ENCODE measurements at regions not wholly inside any gene's neighbourhood (a gene's known extent, or its start where the extent isn't known, plus 50 kb on each side); places are given as distances from the start of the nearest gene placed in this dataset.

DNA sequence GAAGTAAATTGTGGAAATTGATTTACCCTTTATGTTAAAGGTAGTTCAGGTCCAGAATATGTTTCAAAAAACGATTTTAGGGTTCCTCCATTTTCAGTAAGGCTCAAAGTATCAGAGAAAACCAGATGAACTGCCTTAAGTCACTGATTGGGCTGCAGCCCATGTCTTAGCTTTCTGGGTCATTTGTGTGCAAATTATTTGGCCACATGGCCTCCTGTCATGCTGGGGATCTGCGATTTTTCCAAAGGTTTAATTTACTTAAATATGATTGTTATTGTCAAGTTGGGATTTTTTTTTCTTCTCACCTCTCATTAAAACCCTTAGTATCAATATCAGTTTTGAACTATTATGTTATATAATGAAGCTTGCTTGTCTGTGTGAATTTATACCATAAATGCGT is 135.9 kb upstream of the DPYD start:
- Mint-ChIP-seq H3K4me1 (ENCODE audit: low read depth) (peaks cover 19% of the 10 kb centered on the region), H3K27me3 (peaks cover 36% of the 10 kb centered on the region), H3K36me3 (ENCODE audit: low read depth) (peaks cover 6% of the 10 kb centered on the region), H3K4me3 (no peak overlapping the region), H3K9me3 (no peaks in the 10 kb centered on the region), H3K27ac (no peak overlapping the region)
- intact Hi-C loops (cut with micrococcal nuclease): loop anchor here (10.0 kb wide), 2 partner anchors 232 to 512 kb away; no protein-coding TSS in a partner anchor

GRCh38 chr1:98055457-98055856 is 134.6 kb upstream of the DPYD start:
- H3K4me3 Mint-ChIP-seq: no peak overlapping the region
- no peaks in the 10 kb centered on the region for H3K9me3 Mint-ChIP-seq
- peaks cover 42% of the 10 kb centered on the region for H3K27me3 Mint-ChIP-seq
- no peak overlapping the region for H3K27ac Mint-ChIP-seq
- intact Hi-C loops (cut with micrococcal nuclease): loop anchor here (2.0 to 10.0 kb wide), 3 partner anchors 231 to 511 kb away; no protein-coding TSS in a partner anchor
- peaks cover 6% of the 10 kb centered on the region for H3K36me3 Mint-ChIP-seq (ENCODE audit: low read depth)
- peaks cover 19% of the 10 kb centered on the region for H3K4me1 Mint-ChIP-seq (ENCODE audit: low read depth)

DNA sequence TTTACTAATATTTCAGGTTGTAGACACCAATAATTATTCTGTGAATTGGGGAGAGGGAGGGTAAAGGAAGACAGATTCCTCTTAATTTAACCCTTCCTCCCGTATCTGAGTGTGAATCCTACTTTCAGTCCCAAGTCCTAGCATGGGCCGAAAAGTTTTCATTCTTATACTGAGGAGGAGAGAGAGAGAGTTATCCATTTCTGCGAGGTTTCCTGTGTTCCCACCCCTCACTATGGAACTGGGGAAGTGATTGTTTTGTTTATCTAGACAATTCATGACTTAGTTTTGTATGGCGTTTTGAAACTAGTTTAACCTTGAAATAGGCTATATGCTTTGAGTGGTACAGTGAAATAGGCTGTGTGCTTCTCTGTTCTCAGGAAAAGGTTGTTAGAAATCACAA is 134.0 kb upstream of the DPYD start:
- intact Hi-C loops (cut with micrococcal nuclease): loop anchor here (2.0 to 10.0 kb wide), 7 partner anchors 132 to 917 kb away; partner anchors contain the start of gene DPYD
- H3K4me1 Mint-ChIP-seq (ENCODE audit: low read depth): peaks cover 19% of the 10 kb centered on the region
- H3K27me3 Mint-ChIP-seq: peaks cover 48% of the 10 kb centered on the region
- H3K9me3 Mint-ChIP-seq: no peaks in the 10 kb centered on the region
- H3K4me3 Mint-ChIP-seq: no peak overlapping the region
- peaks cover 6% of the 10 kb centered on the region for H3K36me3 Mint-ChIP-seq (ENCODE audit: low read depth)
- H3K27ac Mint-ChIP-seq: no peak overlapping the region

DNA sequence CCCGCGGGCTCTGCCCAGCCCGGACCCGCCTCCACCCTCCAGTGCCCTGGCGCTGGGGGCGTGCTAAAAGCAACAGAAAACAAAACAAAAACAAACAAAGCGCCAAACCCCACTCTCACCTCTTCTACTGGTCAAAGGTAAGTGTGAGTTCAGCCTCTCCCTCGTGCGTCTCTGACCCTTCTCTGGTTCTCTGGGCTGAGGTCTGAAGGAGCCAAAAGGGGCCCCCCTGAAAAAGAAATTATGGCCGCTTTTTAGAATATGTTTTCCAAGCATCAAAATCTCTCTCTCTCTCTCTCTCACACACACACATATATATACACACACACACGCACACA is 133.5 kb upstream of the DPYD start:
- Mint-ChIP-seq H3K36me3 (ENCODE audit: low read depth) (peaks cover 6% of the 10 kb centered on the region), H3K4me3 (no peak overlapping the region), H3K27ac (no peak overlapping the region), H3K9me3 (no peaks in the 10 kb centered on the region), H3K27me3 (peaks cover 53% of the 10 kb centered on the region), H3K4me1 (ENCODE audit: low read depth) (peaks cover 22% of the 10 kb centered on the region)
- intact Hi-C loops (cut with micrococcal nuclease): loop anchor here (2.0 to 10.0 kb wide), 7 partner anchors 132 to 917 kb away; partner anchors contain the start of gene DPYD

GRCh38 chr1:98053471-98054366 is 132.9 kb upstream of the DPYD start:
- H3K9me3 Mint-ChIP-seq: no peaks in the 10 kb centered on the region
- peak overlapping the region; percentile 50 for H3K27ac Mint-ChIP-seq
- H3K27me3 Mint-ChIP-seq: peaks cover 59% of the 10 kb centered on the region
- H3K4me3 Mint-ChIP-seq: peak overlapping the region; percentile 87
- peaks cover 28% of the 10 kb centered on the region for H3K4me1 Mint-ChIP-seq (ENCODE audit: low read depth)
- peaks cover 6% of the 10 kb centered on the region for H3K36me3 Mint-ChIP-seq (ENCODE audit: low read depth)
- intact Hi-C loops (cut with micrococcal nuclease): loop anchor here (1.0 to 10.0 kb wide), 8 partner anchors 131 to 1087 kb away; partner anchors contain the start of gene DPYD

GRCh38 chr1:98051065-98051675 is 130.3 kb upstream of the DPYD start:
- intact Hi-C loops (cut with micrococcal nuclease): loop anchor here (5.0 to 10.0 kb wide), 6 partner anchors 129 to 914 kb away; partner anchors contain the start of gene DPYD
- Mint-ChIP-seq H3K9me3 (no peaks in the 10 kb centered on the region), H3K27ac (no peak overlapping the region), H3K36me3 (ENCODE audit: low read depth) (peaks cover 6% of the 10 kb centered on the region), H3K4me3 (no peak overlapping the region), H3K27me3 (peaks cover 78% of the 10 kb centered on the region), H3K4me1 (ENCODE audit: low read depth) (peaks cover 34% of the 10 kb centered on the region)

DNA sequence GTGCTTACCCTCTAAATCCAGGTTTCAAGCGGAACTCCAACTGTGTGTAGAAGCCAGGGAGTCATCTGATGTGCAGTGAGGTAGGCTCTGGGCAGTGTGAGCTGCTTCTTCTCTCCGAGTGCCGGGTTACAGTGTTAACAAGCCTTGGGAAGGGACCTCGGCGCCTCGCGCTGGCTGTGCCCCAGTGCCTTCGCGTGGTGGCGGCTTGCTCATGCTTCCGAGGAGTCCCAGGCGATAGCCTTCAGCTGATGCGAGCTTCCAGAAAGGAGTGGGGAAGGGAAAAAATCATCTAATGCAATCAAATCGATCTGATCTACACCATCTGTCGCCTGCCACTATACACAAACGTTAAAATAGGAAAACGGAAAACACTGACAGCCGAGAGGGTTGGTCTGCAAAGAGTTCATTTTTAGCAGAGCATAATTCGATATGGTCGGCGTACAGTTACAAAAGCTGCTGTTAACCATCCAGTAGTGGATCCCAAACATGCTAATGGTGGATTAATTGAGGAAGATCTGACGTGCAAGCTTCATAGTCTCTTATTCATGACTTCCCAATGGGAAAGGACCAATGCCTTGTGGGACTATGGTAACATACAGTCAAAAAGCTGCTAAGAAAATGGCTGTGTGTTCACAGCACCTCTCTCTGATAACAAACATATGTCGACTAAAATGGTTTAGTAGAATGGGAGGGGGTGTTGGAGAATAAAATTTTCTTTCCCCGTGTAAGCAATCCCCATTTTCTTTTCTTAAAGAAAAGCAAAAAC is 128.7 kb upstream of the DPYD start:
- Mint-ChIP-seq H3K4me1 (ENCODE audit: low read depth) (peaks cover 48% of the 10 kb centered on the region), H3K4me3 (peak overlapping the region; percentile 26), H3K9me3 (no peaks in the 10 kb centered on the region), H3K27me3 (peaks cover 84% of the 10 kb centered on the region), H3K27ac (no peak overlapping the region), H3K36me3 (ENCODE audit: low read depth) (peaks cover 6% of the 10 kb centered on the region)
- intact Hi-C loops (cut with micrococcal nuclease): loop anchor here (5.0 to 10.0 kb wide), 7 partner anchors 127 to 912 kb away; partner anchors contain the start of gene DPYD

GRCh38 chr1:98048751-98049325 is 128.0 kb upstream of the DPYD start:
- intact Hi-C loops (cut with micrococcal nuclease): loop anchor here (10.0 kb wide), 1 partner anchor 194 kb away; no protein-coding TSS in a partner anchor
- Mint-ChIP-seq H3K4me1 (ENCODE audit: low read depth) (peaks cover 53% of the 10 kb centered on the region), H3K27me3 (peaks cover 85% of the 10 kb centered on the region), H3K9me3 (no peaks in the 10 kb centered on the region), H3K36me3 (ENCODE audit: low read depth) (peaks cover 4% of the 10 kb centered on the region), H3K27ac (no peak overlapping the region), H3K4me3 (no peak overlapping the region)

DNA sequence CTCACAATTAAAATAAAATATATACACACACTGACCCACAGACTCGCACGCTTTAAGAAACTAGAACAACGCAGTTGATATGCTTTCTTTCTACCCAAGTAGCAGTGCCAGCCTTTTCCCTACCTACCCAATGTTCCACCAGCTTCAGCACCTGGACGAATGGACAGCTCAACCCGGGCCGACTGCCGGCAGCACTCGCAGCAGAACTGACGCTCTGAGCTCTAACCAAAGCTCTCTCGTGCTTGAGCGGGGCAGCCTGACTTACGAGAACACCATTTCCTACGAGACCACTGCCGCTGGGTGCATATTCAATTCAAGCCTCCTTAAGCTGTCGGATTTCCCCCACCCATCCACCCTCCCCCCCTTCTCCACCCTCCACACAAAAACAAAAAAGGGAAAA is 127.4 kb upstream of the DPYD start:
- Mint-ChIP-seq H3K4me1 (ENCODE audit: low read depth) (peaks cover 48% of the 10 kb centered on the region), H3K4me3 (peak overlapping the region; percentile 23), H3K36me3 (ENCODE audit: low read depth) (no peaks in the 10 kb centered on the region), H3K27ac (no peak overlapping the region), H3K9me3 (no peaks in the 10 kb centered on the region), H3K27me3 (peaks cover 84% of the 10 kb centered on the region)
- intact Hi-C loops (cut with micrococcal nuclease): loop anchor here (10.0 kb wide), 1 partner anchor 193 kb away; no protein-coding TSS in a partner anchor

GRCh38 chr1:98047171-98047570 is 126.3 kb upstream of the DPYD start:
- H3K4me1 Mint-ChIP-seq (ENCODE audit: low read depth): peaks cover 42% of the 10 kb centered on the region
- H3K27ac Mint-ChIP-seq: no peak overlapping the region
- H3K4me3 Mint-ChIP-seq: no peak overlapping the region
- intact Hi-C loops (cut with micrococcal nuclease): loop anchor here (10.0 kb wide), 1 partner anchor 192 kb away; no protein-coding TSS in a partner anchor
- no peaks in the 10 kb centered on the region for H3K9me3 Mint-ChIP-seq
- no peaks in the 10 kb centered on the region for H3K36me3 Mint-ChIP-seq (ENCODE audit: low read depth)
- H3K27me3 Mint-ChIP-seq: peaks cover 81% of the 10 kb centered on the region

GRCh38 chr1:98045767-98046641 is 125.2 kb upstream of the DPYD start:
- intact Hi-C loops (cut with micrococcal nuclease): loop anchor here (10.0 kb wide), 1 partner anchor 191 kb away; no protein-coding TSS in a partner anchor
- H3K27ac Mint-ChIP-seq: no peak overlapping the region
- H3K4me1 Mint-ChIP-seq (ENCODE audit: low read depth): peaks cover 42% of the 10 kb centered on the region

GRCh38 chr1:98045211-98045766 is 124.5 kb upstream of the DPYD start:
- H3K27ac Mint-ChIP-seq: no peak overlapping the region
- no peaks in the 10 kb centered on the region for H3K9me3 Mint-ChIP-seq
- peaks cover 42% of the 10 kb centered on the region for H3K4me1 Mint-ChIP-seq (ENCODE audit: low read depth)
- peaks cover 73% of the 10 kb centered on the region for H3K27me3 Mint-ChIP-seq
- H3K36me3 Mint-ChIP-seq (ENCODE audit: low read depth): no peaks in the 10 kb centered on the region
- peak overlapping the region; percentile 69 for H3K4me3 Mint-ChIP-seq
- intact Hi-C loops (cut with micrococcal nuclease): loop anchor here (10.0 kb wide), 1 partner anchor 190 kb away; no protein-coding TSS in a partner anchor

More at GRCh38 chr1:98045767-98046641, 125.2 kb upstream of the DPYD start:
- H3K4me3 Mint-ChIP-seq: peak overlapping the region; percentile 69
- H3K36me3 Mint-ChIP-seq (ENCODE audit: low read depth): no peaks in the 10 kb centered on the region
- H3K27me3 Mint-ChIP-seq: peaks cover 77% of the 10 kb centered on the region
- no peaks in the 10 kb centered on the region for H3K9me3 Mint-ChIP-seq
